ENCODE measurements at regions not wholly inside any gene's neighbourhood (a gene's known extent, or its start where the extent isn't known, plus 50 kb on each side); places are given as distances from the start of the nearest gene placed in this dataset.

DNA sequence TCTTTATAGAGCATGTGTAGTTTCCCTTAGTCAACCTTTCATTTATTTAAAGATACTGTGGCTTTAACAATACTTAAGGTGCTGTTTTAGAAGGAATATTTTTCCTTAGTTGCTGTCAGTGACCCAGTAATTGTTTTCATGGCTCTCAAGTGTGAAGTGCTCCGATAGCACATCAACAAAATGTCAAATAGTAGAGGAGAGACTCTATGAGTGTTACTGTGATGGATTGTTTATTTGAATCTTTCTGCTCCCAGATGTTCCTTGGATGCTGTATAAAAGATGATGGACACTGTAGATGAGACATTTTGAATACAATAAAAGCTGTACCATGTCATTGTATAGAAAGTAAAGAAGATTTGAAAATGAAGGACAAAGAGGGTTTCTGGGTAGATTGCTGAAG lies 1185.7 kb upstream of the C9orf72 start:
- TF ChIP-seq, protein P1, sequence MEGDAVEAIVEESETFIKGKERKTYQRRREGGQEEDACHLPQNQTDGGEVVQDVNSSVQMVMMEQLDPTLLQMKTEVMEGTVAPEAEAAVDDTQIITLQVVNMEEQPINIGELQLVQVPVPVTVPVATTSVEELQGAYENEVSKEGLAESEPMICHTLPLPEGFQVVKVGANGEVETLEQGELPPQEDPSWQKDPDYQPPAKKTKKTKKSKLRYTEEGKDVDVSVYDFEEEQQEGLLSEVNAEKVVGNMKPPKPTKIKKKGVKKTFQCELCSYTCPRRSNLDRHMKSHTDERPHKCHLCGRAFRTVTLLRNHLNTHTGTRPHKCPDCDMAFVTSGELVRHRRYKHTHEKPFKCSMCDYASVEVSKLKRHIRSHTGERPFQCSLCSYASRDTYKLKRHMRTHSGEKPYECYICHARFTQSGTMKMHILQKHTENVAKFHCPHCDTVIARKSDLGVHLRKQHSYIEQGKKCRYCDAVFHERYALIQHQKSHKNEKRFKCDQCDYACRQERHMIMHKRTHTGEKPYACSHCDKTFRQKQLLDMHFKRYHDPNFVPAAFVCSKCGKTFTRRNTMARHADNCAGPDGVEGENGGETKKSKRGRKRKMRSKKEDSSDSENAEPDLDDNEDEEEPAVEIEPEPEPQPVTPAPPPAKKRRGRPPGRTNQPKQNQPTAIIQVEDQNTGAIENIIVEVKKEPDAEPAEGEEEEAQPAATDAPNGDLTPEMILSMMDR (IDR thresholded peaks at IDR 0.05), result no peak
- TF ChIP-seq POLR2AphosphoS5 (IDR thresholded peaks at IDR 0.05), result no peak

All from sigmoid colon (tissue), 4 donors.